Stimulated activated naive B cell treated with anti-CD40 and anti-IgM and Interleukin-4, amounts not matched to agents 10 μg/mL and 1 μg/mL and 100 μg/mL, for 72 hours (primary cell): ENCODE measurements at regions not wholly inside any gene's neighbourhood (a gene's known extent, or its start where the extent isn't known, plus 50 kb on each side); places are given as distances from the start of the nearest gene placed in this dataset.

ENCODE experiments used
- ATAC-seq, 2 donors: fragments of 150-1000 bp; cut with Tn5 transposase; replicated peaks; 2 replicates each; pipeline ENCODE4 v1.10.0; 2021; ENCODE audit warnings: moderate library complexity in 1 of 2
- DNase-seq: peaks from one replicate; pipeline ENCODE4 v3.0.0; 2021
- H3K27ac Mint-ChIP-seq: one replicate; pipeline ENCODE4 v1.8.0; 2022; ENCODE audit warnings: mild to moderate bottlenecking, mixed read lengths
- H3K27me3 Mint-ChIP-seq, 2 donors: one replicate each; pipeline ENCODE4 v1.8.0; 2022; ENCODE audit warnings: mixed read lengths in 2 of 2
- H3K36me3 Mint-ChIP-seq, 2 donors: one replicate each; pipeline ENCODE4 v1.8.0; 2022; ENCODE audit warnings: mixed read lengths in 2 of 2, mild to moderate bottlenecking in 1 of 2
- H3K4me1 Mint-ChIP-seq, 2 donors: one replicate each; pipeline ENCODE4 v1.8.0; 2022; ENCODE audit warnings: mixed read lengths in 2 of 2, mild to moderate bottlenecking in 1 of 2
- H3K4me3 Mint-ChIP-seq, 2 donors: one replicate each; pipeline ENCODE4 v1.8.0; 2022; ENCODE audit warnings: mild to moderate bottlenecking in 2 of 2, mixed read lengths in 2 of 2, moderate library complexity in 1 of 2
- H3K9me3 Mint-ChIP-seq, 2 donors: one replicate each; pipeline ENCODE4 v1.8.0; 2022; ENCODE audit warnings: mixed read lengths in 2 of 2, mild to moderate bottlenecking in 1 of 2

DNA sequence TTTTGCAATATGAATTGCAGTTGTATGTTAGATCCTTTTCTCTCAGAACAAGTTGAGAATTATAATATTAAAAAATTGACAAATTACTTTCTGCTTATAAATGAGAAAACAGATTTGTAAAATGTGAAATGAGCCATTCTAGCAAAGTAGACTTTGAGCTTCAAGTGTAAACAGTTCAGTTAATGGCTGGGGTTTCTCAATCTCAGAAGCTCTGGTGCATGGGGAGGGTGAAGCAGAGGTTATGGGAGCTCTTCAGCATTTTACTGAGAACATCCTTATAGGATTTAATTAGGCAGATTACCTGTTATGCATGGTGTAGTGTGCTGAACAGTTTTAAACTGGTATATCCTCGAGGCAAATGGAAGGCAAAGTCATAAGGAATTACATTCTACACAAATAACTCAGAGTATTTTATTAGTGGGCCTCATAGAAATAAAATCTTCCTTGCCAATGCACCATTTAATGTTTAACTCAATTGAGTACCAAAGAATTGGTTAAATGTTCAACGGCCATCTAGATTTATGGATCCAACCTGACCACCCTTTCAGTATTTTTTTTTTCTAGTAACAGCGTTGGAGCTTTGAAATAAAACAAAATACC, 1143.6 kb upstream of the ADGRL2 start:
- H3K36me3 Mint-ChIP-seq, result peaks cover 0 to 4% of the 10 kb centered on the region in 2 donors
- ATAC-seq (no peak), DNase-seq (no peak)
- no peak overlapping the region for H3K27ac Mint-ChIP-seq
- peaks cover 0 to 4% of the 10 kb centered on the region in 2 donors for H3K4me1 Mint-ChIP-seq
- no peak overlapping the region for H3K4me3 Mint-ChIP-seq
- H3K9me3 Mint-ChIP-seq, result peaks cover 5 to 9% of the 10 kb centered on the region in 2 donors
- H3K27me3 Mint-ChIP-seq, result no peaks in the 10 kb centered on the region

DNA sequence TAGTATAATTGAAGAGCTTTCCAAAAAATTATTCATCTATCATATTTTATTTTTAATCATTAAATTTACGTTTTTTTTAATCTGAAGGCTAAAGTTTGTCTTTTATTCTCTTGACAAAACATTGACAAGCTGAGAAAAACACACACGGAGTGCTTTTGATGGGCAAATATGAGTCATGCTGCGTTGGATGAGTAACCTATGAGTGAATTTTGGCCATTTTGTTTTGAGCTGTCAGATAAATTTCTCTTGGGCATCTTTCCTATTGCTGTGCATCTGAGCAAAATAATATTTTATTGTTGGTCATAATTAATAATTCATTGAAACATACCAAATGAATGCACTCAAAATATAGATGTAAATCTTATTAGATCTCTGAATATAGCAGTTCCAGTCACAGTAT, 1144.1 kb upstream of the ADGRL2 start:
- Mint-ChIP-seq H3K36me3 (peaks cover 0 to 4% of the 10 kb centered on the region in 2 donors), H3K27ac (no peak overlapping the region), H3K4me3 (no peak overlapping the region), H3K4me1 (peaks cover 0 to 4% of the 10 kb centered on the region in 2 donors), H3K27me3 (no peaks in the 10 kb centered on the region), H3K9me3 (peaks cover 5 to 9% of the 10 kb centered on the region in 2 donors)
- DNase-seq (no peak), ATAC-seq (no peak)

DNA sequence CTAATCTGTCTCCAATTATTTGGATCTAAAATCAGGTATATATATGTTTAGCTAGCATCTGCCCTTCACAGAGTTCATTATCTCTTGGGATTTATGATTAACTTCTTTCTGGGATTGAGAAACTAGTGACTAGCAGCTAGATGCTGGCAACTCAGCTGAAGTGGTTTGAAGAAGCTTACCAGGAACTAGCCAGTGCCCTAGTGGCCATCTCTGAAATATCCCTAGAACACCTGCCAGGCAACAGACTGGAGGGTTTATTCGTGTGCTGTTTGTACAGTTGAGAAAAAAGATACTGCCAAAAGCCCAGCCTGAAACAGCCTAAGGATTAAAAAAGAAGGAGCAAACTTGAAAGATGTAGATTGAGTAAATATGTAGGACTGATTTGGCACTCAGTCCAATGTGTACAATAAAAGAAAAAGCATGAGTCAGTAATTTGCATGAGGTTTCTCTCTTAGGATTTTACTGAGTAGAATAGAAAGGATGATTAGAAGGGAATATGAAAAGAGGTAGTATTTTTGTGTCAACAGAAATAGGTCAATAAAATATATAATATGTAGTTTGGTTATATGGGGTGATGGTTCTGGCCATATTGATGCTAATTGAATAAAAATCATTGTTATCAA, 1144.6 kb upstream of the ADGRL2 start:
- Mint-ChIP-seq H3K9me3 (peaks cover 5 to 9% of the 10 kb centered on the region in 2 donors), H3K4me1 (peaks cover 0 to 4% of the 10 kb centered on the region in 2 donors), H3K36me3 (peaks cover 0 to 4% of the 10 kb centered on the region in 2 donors), H3K27me3 (no peaks in the 10 kb centered on the region), H3K4me3 (no peak overlapping the region), H3K27ac (no peak overlapping the region)
- ATAC-seq (peak in 1 of 2 donors; percentile 60), DNase-seq (no peak)

DNA sequence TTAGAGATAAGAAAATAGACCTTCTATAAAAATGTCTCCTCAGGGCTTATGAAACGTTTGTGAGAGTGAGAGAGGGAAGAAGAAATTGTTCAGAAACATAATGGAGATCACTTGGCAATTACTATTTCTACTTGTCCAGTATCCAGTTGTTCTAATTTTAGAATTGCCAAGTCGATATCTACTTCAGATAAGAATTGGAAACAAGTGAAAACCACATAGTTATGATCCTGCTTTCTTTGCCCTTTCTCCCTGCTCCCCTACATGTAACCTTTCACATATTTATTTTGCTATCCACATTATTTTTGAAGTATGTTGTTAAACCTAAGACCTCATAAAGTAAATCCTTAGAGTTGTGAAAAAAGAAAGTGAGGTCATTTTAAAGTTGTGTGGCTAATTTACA, 1154.7 kb upstream of the ADGRL2 start:
- no peaks in the 10 kb centered on the region for H3K27me3 Mint-ChIP-seq
- no peak overlapping the region for H3K4me3 Mint-ChIP-seq
- ATAC-seq (no peak), DNase-seq (no peak)
- peaks cover 2 to 3% of the 10 kb centered on the region in 2 donors for H3K9me3 Mint-ChIP-seq
- H3K36me3 Mint-ChIP-seq, result no peaks in the 10 kb centered on the region
- peaks cover 0 to 2% of the 10 kb centered on the region in 2 donors for H3K4me1 Mint-ChIP-seq
- no peak overlapping the region for H3K27ac Mint-ChIP-seq

DNA sequence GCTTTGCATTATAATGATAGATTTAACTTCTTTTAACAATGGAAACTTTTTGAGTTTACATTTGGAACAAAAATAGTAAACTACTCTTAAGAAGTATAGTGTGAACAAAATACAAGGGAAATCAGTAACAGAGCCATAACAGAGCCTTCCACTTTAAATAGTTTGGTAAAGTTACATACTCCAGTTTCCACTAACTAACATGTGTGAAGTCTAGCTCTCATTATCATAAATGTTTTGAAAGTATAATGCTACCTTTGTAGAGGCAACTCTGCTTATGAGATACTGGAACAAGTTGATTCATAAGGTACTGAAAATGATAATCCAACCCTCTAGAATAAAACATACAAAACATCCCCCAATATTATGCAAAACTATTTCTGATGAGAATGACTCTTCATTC, 1155.1 kb upstream of the ADGRL2 start:
- ATAC-seq (peak in 1 of 2 donors; percentile 29), DNase-seq (no peak)
- peaks cover 2 to 3% of the 10 kb centered on the region in 2 donors for H3K9me3 Mint-ChIP-seq
- H3K4me3 Mint-ChIP-seq, result no peak overlapping the region
- no peaks in the 10 kb centered on the region for H3K27me3 Mint-ChIP-seq
- H3K4me1 Mint-ChIP-seq, result peaks cover 0 to 2% of the 10 kb centered on the region in 2 donors
- no peaks in the 10 kb centered on the region for H3K36me3 Mint-ChIP-seq
- no peak overlapping the region for H3K27ac Mint-ChIP-seq

DNA sequence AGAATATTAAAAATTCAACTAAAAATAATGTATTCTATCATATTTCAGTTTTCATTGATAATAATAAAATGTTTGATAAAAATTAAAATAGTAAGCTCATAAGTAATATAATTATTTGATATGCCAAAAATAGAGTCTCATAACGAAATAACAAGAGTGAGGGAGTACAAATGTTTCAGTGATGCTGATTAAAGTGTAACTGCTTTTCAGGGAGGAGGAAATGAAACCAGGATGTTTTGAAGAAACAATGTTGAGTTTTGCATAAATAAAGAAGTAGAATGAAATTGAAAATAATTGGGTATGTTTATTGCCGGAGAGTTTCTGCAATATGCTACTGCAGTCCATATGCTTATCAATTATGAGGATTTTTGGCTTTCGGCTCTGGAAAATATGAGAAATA, 1159.8 kb upstream of the ADGRL2 start:
- no peaks in the 10 kb centered on the region for H3K36me3 Mint-ChIP-seq
- peaks cover 0 to 1% of the 10 kb centered on the region in 2 donors for H3K9me3 Mint-ChIP-seq
- DNase-seq (no peak), ATAC-seq (peak in 1 of 2 donors; percentile 43)
- peaks cover 10 to 15% of the 10 kb centered on the region in 2 donors for H3K4me1 Mint-ChIP-seq
- H3K4me3 Mint-ChIP-seq, result peak overlapping the region in 1 of 2 donors; percentile 32
- no peak overlapping the region for H3K27ac Mint-ChIP-seq
- H3K27me3 Mint-ChIP-seq, result no peaks in the 10 kb centered on the region

DNA sequence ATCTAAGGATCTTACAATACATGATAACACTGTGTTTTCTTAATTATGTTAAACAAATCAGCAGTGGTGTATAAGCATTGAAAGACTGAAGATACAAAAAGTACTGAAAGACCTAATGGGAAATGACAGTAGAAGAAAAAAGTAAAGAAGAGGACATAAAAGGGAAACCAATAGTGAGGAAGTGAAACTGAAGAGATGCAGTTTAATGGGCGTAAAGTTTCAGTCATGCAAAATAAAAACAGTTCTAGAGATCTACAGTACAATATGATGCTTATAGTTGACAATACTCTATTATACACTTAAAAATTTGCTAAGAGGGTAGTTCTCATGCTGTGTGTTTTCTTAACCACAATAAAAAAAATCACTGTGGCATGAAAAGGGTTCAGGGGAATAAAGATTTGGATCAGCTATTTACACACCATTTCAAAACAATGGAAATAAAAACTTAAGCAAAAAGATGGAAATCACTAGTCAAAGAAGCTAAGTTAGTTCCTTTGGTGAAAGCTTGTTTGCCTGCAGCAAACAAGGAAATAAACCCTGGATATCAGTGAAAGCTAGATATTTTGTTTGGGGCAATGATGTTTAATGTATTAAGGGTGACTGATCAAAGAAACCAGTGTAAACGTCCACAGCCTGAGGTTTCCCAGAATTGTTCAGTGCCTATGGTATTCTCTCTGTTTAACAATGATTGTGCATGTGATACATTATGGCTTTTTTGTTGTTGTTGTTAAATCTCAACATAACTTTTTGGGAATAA, 1160.8 kb upstream of the ADGRL2 start:
- H3K27me3 Mint-ChIP-seq, result no peaks in the 10 kb centered on the region
- H3K4me3 Mint-ChIP-seq, result no peak overlapping the region
- peaks cover 0 to 1% of the 10 kb centered on the region in 2 donors for H3K9me3 Mint-ChIP-seq
- no peaks in the 10 kb centered on the region for H3K36me3 Mint-ChIP-seq
- ATAC-seq, result peak; percentile 85 to 93
- H3K4me1 Mint-ChIP-seq, result peaks cover 10 to 15% of the 10 kb centered on the region in 2 donors
- DNase-seq, result no peak
- no peak overlapping the region for H3K27ac Mint-ChIP-seq

DNA sequence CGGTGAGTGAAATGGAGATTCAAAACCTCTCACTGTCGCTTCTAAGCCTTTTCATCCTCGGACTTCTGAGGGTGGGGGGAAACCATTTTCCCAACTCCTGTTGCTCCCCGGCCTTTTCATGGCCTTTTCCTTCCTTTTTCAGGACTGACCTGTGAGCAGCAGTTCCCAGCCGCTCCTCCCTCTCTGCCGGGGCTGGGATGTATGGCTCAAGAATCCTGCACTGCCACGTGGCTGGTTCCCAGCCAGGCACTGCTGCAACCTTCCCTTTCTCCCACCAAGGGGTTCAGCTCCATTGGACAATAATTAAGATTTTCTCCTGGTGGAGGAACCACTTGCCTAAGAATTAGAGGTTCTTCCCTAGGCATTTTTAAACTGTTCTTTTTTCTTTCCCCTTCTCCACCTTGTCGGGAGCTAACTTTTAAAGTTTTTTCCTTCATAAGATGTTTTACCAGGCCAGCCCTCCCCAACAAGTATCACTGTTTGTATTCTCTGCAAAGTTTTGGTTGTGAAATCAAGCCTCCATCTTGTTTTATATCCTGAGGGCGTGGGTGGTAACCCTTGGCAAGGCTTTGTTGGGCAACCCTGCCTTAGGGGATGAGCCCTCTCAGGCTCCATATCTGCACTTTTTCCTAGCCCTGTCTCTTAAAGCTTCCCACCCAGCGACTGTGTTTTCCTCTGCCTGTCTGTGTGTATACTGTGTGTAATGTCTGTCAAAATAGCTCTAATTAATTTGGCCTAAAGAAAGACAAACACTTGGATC, 1166.6 kb upstream of the ADGRL2 start:
- no peak for DNase-seq

DNA sequence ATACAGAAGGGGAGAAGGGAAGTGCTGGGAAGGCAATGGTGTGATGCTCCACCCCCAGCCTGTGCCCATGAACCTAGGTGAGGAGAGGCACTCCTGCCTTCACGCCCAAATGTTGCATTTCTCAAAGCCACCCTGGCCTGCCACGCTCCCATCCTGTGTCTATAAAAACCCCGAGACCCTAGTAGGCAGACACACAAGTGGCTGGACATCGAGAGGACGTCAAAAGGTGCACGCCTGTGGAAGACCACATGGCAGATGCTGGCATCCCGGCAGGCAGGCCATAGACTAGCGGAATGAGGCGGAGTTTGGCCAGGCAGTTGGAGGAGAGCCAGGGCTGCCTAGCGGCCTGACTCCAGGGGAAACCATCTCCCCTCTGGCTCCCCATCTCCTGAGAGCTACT, 1168.5 kb upstream of the ADGRL2 start:
- H3K36me3 Mint-ChIP-seq, result no peaks in the 10 kb centered on the region
- no peak overlapping the region for H3K27ac Mint-ChIP-seq
- no peak overlapping the region for H3K4me3 Mint-ChIP-seq
- H3K27me3 Mint-ChIP-seq, result no peaks in the 10 kb centered on the region
- no peaks in the 10 kb centered on the region for H3K4me1 Mint-ChIP-seq
- ATAC-seq, result no peak
- DNase-seq, result no peak
- no peaks in the 10 kb centered on the region for H3K9me3 Mint-ChIP-seq

More for the DNA sequence above, 1166.6 kb upstream of the ADGRL2 start:
- Mint-ChIP-seq H3K4me3 (no peak overlapping the region), H3K9me3 (peaks cover 0 to 1% of the 10 kb centered on the region in 2 donors), H3K27ac (no peak overlapping the region), H3K36me3 (no peaks in the 10 kb centered on the region), H3K27me3 (no peaks in the 10 kb centered on the region), H3K4me1 (peaks cover 0 to 6% of the 10 kb centered on the region in 2 donors)
- no peak for ATAC-seq

DNA sequence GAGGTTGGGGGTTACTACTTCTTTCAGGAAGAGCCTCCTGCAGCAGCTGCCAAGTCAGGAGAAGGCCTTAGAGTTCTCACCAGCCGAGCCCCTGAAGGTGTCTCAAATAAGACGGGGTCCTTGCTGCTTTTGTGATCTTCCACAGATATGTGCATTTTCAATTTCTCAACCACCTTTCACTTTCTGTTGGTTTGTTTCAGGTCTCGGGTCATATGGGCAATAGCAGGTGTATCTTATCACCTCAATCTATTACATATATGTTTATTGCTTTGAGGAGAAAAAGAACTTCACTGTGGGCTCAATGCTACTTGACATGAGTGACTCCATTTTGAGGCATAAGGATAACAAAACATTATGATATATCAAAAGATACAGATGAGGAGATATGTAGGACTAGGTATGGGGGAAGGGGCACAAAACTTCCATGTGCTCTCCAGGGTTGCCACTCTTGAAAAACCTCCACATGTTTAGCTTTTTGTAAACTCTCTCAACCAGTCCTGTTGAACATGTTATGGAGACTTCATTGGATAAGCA, 1171.4 kb upstream of the ADGRL2 start:
- H3K4me3 Mint-ChIP-seq, result no peak overlapping the region
- no peaks in the 10 kb centered on the region for H3K4me1 Mint-ChIP-seq
- DNase-seq, result no peak
- no peaks in the 10 kb centered on the region for H3K27me3 Mint-ChIP-seq
- no peak for ATAC-seq
- H3K9me3 Mint-ChIP-seq, result no peaks in the 10 kb centered on the region
- no peaks in the 10 kb centered on the region for H3K36me3 Mint-ChIP-seq
- no peak overlapping the region for H3K27ac Mint-ChIP-seq

DNA sequence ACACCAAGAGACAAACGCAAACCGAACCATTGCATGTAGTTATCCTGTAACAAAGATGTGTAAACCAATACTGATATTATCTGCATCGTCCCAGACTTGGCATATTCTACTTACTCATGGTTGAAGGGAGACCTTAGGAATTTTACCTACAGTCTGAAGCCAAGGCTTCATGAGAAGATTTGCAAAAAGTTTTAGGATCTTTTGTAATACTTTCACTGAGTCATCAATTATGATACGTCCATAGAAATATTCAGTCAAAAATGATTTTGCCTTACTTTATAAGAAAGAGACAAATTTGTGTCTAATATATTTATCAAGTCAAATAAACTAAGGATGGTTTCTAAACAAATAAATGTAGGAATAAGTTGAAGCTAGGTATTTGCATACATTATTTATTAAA, 1176.1 kb upstream of the ADGRL2 start:
- no peaks in the 10 kb centered on the region for H3K4me1 Mint-ChIP-seq
- no peak overlapping the region for H3K4me3 Mint-ChIP-seq
- H3K27me3 Mint-ChIP-seq, result no peaks in the 10 kb centered on the region
- no peak for DNase-seq
- no peaks in the 10 kb centered on the region for H3K36me3 Mint-ChIP-seq
- no peak overlapping the region for H3K27ac Mint-ChIP-seq
- ATAC-seq, result no peak
- peaks cover 0 to 2% of the 10 kb centered on the region in 2 donors for H3K9me3 Mint-ChIP-seq

DNA sequence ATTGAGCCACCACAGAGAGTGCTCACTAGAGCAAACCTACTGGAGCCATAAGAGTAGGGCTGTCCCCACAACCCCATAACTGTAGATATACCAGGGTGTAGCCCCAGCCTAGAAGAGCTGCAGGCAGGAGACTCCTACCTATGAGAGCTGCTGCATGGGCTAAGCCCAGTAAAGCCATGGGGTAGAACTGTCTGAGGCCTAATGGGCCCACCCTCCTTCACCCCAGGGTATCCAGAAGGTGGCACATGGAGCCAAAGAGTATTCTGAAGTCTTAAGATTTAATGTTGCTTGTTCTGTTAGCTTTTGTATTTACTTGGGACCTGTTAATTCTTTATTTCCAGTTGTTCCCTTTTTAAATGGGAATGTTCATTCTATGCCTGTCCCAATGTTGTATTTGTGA, 1193.7 kb upstream of the ADGRL2 start:
- Mint-ChIP-seq H3K36me3 (no peaks in the 10 kb centered on the region), H3K27ac (no peak overlapping the region), H3K4me3 (no peak overlapping the region), H3K4me1 (peaks cover 0 to 2% of the 10 kb centered on the region in 2 donors), H3K27me3 (no peaks in the 10 kb centered on the region), H3K9me3 (peaks cover 3 to 6% of the 10 kb centered on the region in 2 donors)
- ATAC-seq (peak in 1 of 2 donors; percentile 23), DNase-seq (no peak)

DNA sequence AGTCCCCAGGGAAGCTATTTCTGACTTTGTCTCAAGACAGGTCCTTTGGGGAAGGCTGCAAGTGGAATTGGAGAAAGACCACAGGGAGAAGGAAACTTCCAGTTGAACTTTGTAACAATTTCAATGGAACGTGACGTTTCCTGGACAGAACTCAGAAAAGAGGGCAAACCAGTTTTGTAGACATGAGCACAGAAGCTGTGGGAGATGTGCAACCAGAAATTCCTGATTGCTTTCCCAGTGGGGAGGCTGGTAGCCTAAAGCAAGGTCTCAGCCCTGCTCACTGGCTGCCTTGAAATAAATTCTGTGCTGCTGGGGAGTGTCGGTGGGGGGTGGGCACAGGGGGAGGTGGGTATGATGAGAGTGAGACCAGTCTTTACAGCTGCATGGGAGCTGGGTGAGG, 1206.7 kb upstream of the ADGRL2 start:
- Mint-ChIP-seq H3K9me3 (peaks cover 30 to 44% of the 10 kb centered on the region in 2 donors), H3K36me3 (peaks cover 0 to 4% of the 10 kb centered on the region in 2 donors)
- no peak for ATAC-seq

DNA sequence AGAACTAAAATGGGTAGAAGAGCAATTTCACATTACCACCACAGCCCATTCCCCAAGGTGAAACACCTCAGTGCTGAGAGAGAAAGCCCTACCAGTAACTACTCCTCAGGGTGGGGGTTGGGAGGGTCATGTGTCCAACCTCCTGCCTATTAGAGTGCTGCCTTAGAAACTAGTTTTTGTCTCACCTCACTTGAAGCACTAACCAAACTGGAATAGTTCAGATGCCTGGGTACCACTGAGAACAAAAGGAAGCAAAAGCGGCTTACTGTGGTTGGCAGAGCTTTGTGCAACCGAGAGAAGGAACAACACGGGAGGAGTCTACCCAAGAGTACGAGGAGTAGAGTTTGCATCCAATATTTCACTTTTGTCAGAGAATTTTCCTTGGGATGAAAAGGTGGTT, 1207.5 kb upstream of the ADGRL2 start:
- Mint-ChIP-seq H3K9me3 (peaks cover 26 to 43% of the 10 kb centered on the region in 2 donors), H3K4me3 (no peak overlapping the region), H3K4me1 (no peaks in the 10 kb centered on the region), H3K27ac (no peak overlapping the region), H3K27me3 (no peaks in the 10 kb centered on the region), H3K36me3 (peaks cover 0 to 4% of the 10 kb centered on the region in 2 donors)
- no peak for ATAC-seq
- no peak for DNase-seq

More for the DNA sequence above, 1206.7 kb upstream of the ADGRL2 start:
- Mint-ChIP-seq H3K4me1 (no peaks in the 10 kb centered on the region), H3K27ac (no peak overlapping the region), H3K27me3 (no peaks in the 10 kb centered on the region), H3K4me3 (no peak overlapping the region)
- DNase-seq, result no peak
